Panc1 (cell line): ENCODE measurements at regions not wholly inside any gene's neighbourhood (a gene's known extent, or its start where the extent isn't known, plus 50 kb on each side); places are given as distances from the start of the nearest gene placed in this dataset.

Experiments used
- ATAC-seq: fragments of 200-7000 bp; cut with Tn5 transposase; 2 replicates; pipeline ENCODE4 v1.9.1; 2020; ENCODE audit warnings: mild to moderate bottlenecking, moderate library complexity
- BruUV-seq: library from RNA; stranded (reverse); fragments of 400-500 nt; replicated peaks from 2 replicates; lab custom pipeline; 2021; lab: Mats Ljungman, UMichigan
- CTCF ChIA-PET: fragments of 300-600 bp; sonication (Branson Sonifier 250); formaldehyde crosslinking; loops from one replicate; lab custom pipeline; 2022; ENCODE audit warnings: antibody characterized with exemption; lab: Charles Lee
- POLR2A ChIA-PET: fragments of 300-600 bp; sonication (Branson Sonifier 250); formaldehyde crosslinking; loops from one replicate; lab custom pipeline; 2022; ENCODE audit warnings: antibody characterized with exemption; lab: Charles Lee
- DNase-seq: peaks from one replicate; pipeline ENCODE4 v3.0.0-alpha.2; 2010; ENCODE audit warnings: low read depth, low spot score
- H3K27ac ChIP-seq: 2 replicates; pipeline ENCODE4 v1.5.1; 2011; ENCODE audit warnings: mild to moderate bottlenecking, low read length, inconsistent platforms
- H3K27me3 ChIP-seq: fragments of 200-500 bp; sonication (Bioruptor generic); 2 replicates; pipeline ENCODE4 v1.6.0; 2014; ENCODE audit warnings: low read length, inconsistent platforms; ENCODE audit not compliant: control insufficient read depth, insufficient read depth
- H3K36me3 ChIP-seq: fragments of 200-500 bp; sonication (Bioruptor generic); 2 replicates; pipeline ENCODE4 v1.5.1; 2014; ENCODE audit warnings: inconsistent platforms, mild to moderate bottlenecking, low read length, moderate library complexity; ENCODE audit not compliant: control insufficient read depth, insufficient read depth
- H3K4me1 ChIP-seq: 2 replicates; pipeline ENCODE4 v1.5.1; 2011; ENCODE audit warnings: inconsistent platforms, mild to moderate bottlenecking, low read length, moderate library complexity; ENCODE audit not compliant: control insufficient read depth, insufficient read depth
- H3K4me3 ChIP-seq, 2 experiments: 2 replicates each; pipeline ENCODE4 v1.5.1; 2011 to 2012; ENCODE audit warnings: low read depth in 2 of 2, low read length in 2 of 2, mild to moderate bottlenecking in 2 of 2, inconsistent platforms in 1 of 2, moderate library complexity in 1 of 2
- H3K9me3 ChIP-seq: fragments of 200-500 bp; sonication (Bioruptor generic); 2 replicates; pipeline ENCODE4 v1.5.1; 2014; ENCODE audit warnings: low read depth, mild to moderate bottlenecking, inconsistent platforms, low read length, moderate library complexity; ENCODE audit not compliant: control insufficient read depth, insufficient read depth
- CTCF ChIP-seq: fragments of 450-650 bp; IDR thresholded peaks from 2 replicates; pipeline ENCODE4 v1.5.1; 2017; ENCODE audit warnings: mild to moderate bottlenecking
- POLR2AphosphoS5 ChIP-seq: IDR thresholded peaks from 2 replicates; pipeline ENCODE4 v1.6.1; 2012; ENCODE audit warnings: mild to moderate bottlenecking, low read depth, low read length, moderate library complexity
- SIN3A ChIP-seq: IDR thresholded peaks from 2 replicates; pipeline ENCODE4 v1.6.1; 2012; ENCODE audit warnings: low read depth, mild to moderate bottlenecking, low read length, moderate library complexity, borderline replicate concordance; ENCODE audit not compliant: insufficient read depth
- TCF7L2 ChIP-seq: IDR thresholded peaks from 2 replicates; pipeline ENCODE4 v1.6.1; 2011; ENCODE audit warnings: mild to moderate bottlenecking, low read depth, low read length, inconsistent platforms
- in situ Hi-C: cut with HindIII; loops from 2 replicates; pipeline ENCODE4 v1.10.0; 2016; ENCODE audit warnings: low sequenced_read_pairs, low pct_unique_long_range_greater_than_20kb
- intact Hi-C: fragments of 100-400 bp; cut with micrococcal nuclease; formaldehyde crosslinking; loops from one replicate; pipeline ENCODE4 v1.10.0; 2022; ENCODE audit not compliant: unreplicated experiment
- TF ChIP-seq, protein P1 (sequence below), 2 experiments: IDR thresholded peaks; 2 replicates each; pipeline ENCODE4 v1.6.1; 2011 to 2012; ENCODE audit warnings: low read depth in 2 of 2, control low read depth in 1 of 2, low read length in 1 of 2, mild to moderate bottlenecking in 1 of 2, moderate library complexity in 1 of 2; ENCODE audit not compliant: insufficient read depth in 1 of 2

GRCh38 chr2:188916736-188917135, 57.4 kb upstream of the COL3A1 start:
- H3K4me1 ChIP-seq, result no peaks in the 10 kb centered on the region
- BruUV-seq, result no TSS peak
- intact Hi-C loops, result no loop called here

GRCh38 chr2:188917632-188918031, 56.5 kb upstream of the COL3A1 start:
- no peaks in the 10 kb centered on the region for H3K4me1 ChIP-seq
- CTCF ChIA-PET, result no interaction called here

More at GRCh38 chr2:188916736-188917135, 57.4 kb upstream of the COL3A1 start:
- H3K27me3 ChIP-seq, result no peaks in the 10 kb centered on the region
- TF ChIP-seq TCF7L2 (no peak), CTCF (no peak)
- ChIA-PET POLR2A (no interaction called here), CTCF (no interaction called here)
- no peaks in the 10 kb centered on the region for H3K36me3 ChIP-seq
- in situ Hi-C loops, result no loop called here
- ATAC-seq (no peak), DNase-seq (no peak)
- H3K9me3 ChIP-seq, result no peaks in the 10 kb centered on the region
- H3K4me3 ChIP-seq, result no peak overlapping the region
- no peak overlapping the region for H3K27ac ChIP-seq

More at GRCh38 chr2:188917632-188918031, 56.5 kb upstream of the COL3A1 start:
- Histone ChIP-seq H3K27ac (no peak overlapping the region), H3K4me3 (no peak overlapping the region), H3K9me3 (no peaks in the 10 kb centered on the region), H3K36me3 (no peaks in the 10 kb centered on the region), H3K27me3 (no peaks in the 10 kb centered on the region)
- intact Hi-C loops, result no loop called here
- TF ChIP-seq POLR2AphosphoS5 (no peak), TCF7L2 (no peak), CTCF (no peak), SIN3A (no peak)
- TF ChIP-seq, protein P1, sequence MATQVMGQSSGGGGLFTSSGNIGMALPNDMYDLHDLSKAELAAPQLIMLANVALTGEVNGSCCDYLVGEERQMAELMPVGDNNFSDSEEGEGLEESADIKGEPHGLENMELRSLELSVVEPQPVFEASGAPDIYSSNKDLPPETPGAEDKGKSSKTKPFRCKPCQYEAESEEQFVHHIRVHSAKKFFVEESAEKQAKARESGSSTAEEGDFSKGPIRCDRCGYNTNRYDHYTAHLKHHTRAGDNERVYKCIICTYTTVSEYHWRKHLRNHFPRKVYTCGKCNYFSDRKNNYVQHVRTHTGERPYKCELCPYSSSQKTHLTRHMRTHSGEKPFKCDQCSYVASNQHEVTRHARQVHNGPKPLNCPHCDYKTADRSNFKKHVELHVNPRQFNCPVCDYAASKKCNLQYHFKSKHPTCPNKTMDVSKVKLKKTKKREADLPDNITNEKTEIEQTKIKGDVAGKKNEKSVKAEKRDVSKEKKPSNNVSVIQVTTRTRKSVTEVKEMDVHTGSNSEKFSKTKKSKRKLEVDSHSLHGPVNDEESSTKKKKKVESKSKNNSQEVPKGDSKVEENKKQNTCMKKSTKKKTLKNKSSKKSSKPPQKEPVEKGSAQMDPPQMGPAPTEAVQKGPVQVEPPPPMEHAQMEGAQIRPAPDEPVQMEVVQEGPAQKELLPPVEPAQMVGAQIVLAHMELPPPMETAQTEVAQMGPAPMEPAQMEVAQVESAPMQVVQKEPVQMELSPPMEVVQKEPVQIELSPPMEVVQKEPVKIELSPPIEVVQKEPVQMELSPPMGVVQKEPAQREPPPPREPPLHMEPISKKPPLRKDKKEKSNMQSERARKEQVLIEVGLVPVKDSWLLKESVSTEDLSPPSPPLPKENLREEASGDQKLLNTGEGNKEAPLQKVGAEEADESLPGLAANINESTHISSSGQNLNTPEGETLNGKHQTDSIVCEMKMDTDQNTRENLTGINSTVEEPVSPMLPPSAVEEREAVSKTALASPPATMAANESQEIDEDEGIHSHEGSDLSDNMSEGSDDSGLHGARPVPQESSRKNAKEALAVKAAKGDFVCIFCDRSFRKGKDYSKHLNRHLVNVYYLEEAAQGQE (IDR thresholded peaks at IDR 0.05; ENCODE audit: insufficient read depth in 1 of 2, low read depth in 2 of 2, low read length in 1 of 2), result no peak
- in situ Hi-C loops, result no loop called here
- POLR2A ChIA-PET, result no interaction called here
- ATAC-seq, result no peak
- BruUV-seq, result no TSS peak
- no peak for DNase-seq
